HG02798 (cell line): ENCODE measurements at regions not wholly inside any gene's neighbourhood (a gene's known extent, or its start where the extent isn't known, plus 50 kb on each side); places are given as distances from the start of the nearest gene placed in this dataset.
"Not testable (repeated sequence)": the region's sequence is repeated elsewhere in the genome, so short reads cannot be mapped to it uniquely, and the experiment has no call there.

Experiments
- ATAC-seq: cut with Tn5 transposase; IDR thresholded peaks from one replicate; pipeline ENCODE4 v1.9.1; 2021; ENCODE audit warnings: mild to moderate bottlenecking; ENCODE audit not compliant: unreplicated experiment, poor library complexity

DNA sequence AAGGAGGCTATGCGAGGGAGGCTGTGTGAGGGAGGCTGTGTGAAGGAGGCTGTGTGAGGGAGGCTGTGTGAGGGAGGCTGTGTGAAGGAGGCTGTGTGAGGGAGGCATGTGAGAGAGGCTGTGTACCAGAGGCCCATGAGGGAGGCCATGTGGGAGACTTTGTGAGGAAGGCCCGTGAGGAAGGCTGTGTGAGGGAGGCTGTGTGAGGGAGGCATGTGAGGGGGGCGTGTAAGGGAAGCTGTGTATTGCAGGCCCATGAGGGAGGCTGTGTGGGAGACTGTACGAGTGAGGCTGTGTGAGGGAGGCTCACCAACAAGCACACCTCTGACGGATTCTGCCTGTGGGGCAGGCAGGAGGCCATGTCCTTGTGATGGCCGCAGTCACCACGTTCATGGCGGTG is 122.7 kb upstream of the RNF32 start:
- not testable (repeated sequence) for ATAC-seq

DNA sequence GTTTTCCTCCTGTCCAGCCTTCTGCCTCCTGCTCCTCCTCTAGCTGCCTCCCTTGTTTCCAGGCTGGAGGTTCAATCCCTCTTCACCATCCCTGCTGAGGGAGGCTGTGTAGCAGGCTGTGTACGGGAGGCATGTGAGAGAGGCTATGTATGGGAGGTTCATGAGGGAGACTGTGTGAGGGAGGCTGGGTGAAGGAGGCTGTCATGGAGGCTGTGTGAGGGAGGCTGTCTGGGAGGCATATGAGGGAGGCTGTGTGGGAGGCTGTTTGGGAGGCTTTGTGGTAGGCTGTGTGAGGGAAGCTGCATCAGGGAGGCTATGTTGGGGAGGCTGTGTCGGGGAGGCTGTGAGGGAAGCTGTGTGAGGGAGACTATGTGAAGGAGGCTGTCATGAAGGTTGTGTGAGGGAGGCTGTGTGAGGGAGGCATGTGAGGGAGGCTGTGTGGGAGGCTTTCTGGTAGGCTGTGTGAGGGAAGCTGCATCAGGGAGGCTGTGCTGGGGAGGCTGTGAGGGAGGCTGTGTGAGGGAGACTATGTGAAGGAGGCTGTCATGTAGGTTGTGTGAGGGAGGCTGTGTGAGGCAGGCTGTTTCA is 123.7 kb upstream of the RNF32 start:
- no peak for ATAC-seq

DNA sequence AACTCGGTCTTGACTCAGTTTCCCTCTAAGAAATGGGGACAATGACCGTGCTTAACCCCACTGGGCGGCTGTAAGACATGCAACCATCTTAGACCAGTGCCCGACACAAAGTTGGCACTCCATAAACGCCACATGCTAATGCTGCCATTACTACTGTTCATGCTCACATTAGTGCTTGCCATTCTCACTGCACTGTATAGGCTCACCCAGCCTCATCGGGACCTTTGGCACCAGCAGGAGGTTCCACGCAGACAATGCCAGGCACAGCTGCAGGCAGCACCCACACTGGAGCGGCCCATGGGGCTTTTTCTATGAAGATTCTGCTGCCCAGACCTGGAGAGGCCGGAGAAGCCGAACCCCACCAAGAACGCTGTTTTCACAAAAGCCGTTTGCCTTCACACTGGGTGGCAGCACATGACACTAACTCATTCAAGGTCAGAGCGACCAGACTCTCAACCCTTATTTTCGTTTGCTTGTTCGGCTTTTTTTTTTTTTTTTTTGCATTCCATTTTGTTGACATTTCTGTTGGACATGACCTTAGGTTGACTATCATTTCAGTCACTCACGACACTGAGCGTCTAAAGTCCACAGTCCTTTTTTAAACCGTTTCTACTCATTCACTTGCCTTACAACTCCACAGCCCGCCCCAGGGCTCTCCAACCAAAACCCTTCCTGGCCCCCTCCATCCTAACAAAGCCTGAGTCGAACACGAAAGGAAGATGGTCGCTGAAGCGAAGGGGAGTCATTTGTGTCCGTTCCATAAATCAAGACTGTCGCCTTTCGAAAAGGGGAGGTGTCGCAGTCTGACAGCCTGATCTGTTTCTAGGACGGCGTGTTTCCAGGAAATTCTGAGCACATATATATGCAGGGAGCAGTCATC is 124.4 kb upstream of the RNF32 start:
- no peak for ATAC-seq

DNA sequence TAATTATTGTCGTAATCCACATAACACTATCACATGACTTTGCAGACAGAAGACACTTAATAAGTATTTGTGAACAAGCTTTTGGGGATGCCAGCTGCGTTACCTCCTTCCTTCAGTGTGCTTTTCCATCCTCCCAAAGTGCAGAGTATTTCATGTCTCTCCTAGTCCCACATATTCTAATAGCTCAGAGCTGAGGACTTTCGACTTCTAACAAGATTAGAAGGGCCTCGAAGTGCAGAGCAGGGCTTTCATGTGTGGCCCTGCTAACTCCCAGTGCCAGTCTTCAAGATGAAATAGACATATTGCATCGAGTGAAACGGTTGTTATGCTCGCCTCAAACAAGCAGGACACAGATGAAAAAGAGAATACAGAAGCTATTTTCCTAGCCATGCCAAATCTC is 125.7 kb upstream of the RNF32 start:
- no peak for ATAC-seq

DNA sequence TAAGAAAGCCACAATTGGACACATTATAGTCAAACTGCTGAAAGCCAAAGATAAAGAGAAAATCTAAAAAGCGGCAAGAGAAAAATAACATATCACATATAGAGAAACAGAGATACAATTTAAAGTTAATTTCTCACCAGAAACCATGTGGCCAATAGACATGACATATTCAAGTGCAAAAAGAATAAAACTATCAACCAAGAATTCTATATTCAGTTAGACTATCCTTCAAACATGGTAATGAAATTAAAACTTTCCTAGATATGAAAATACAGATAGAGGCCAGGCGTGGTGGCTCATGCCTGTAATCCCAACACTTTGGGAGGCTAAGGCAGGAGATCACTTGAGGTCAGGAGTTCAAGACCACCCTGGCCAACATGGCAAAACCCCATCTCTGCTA is 129.1 kb upstream of the RNF32 start:
- ATAC-seq: no peak

DNA sequence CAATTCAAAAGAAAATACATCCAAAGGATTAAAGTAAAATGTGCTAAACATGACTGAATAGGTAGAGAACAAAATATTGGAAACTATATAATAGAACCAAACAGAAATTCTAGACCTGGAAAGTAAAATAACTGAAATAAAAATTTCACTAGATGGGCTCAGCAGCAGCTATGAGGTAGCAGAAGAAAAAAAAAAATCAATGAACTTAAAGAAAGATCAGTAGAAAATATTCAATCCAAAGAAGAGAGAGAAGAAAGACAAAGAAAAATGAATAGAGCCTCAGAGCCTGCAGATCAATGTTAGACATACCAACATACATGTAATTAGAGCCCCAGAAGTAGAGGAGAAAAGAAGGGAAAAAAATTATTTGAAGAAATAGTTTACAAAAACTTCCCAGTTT is 129.6 kb upstream of the RNF32 start:
- ATAC-seq: no peak

DNA sequence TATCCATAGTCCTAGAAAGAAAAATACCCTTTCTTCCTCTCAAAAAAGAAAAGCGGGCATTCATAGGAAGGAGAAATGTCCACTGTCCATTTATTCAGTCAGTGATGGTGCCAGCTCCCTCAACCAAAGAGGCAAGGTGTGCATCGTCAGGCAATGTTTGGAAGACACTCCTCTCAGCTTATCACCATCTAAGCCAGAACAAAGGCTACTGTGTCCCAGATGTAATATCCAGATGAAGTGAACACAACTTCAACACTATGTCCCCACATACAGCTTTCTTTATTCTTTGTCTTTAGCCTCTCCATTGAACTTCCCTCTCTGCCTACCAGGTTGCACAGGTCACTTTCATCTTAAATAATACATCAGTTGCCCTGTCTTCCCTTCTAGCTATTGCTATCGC is 131.4 kb upstream of the RNF32 start:
- no peak for ATAC-seq

DNA sequence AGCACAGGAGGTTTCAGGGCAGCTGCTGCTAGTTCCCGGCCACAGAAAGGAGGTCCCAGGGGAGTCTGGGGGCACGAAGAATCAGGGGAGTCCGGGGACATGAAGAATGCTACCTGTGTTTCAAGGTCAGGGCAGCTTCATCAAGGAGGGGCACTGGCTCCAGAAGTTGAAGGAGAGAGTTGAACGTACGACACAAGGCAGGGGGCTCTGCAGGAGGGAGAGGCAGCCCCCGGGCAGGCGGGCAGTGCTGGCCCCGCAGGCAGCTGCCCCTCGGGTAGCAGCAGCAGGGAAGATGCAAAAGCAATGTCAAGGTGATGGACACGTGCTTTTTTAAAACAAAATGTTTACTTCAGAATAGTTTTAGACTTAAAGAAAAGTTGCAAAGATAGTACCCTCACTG is 134.7 kb upstream of the RNF32 start:
- no peak for ATAC-seq

DNA sequence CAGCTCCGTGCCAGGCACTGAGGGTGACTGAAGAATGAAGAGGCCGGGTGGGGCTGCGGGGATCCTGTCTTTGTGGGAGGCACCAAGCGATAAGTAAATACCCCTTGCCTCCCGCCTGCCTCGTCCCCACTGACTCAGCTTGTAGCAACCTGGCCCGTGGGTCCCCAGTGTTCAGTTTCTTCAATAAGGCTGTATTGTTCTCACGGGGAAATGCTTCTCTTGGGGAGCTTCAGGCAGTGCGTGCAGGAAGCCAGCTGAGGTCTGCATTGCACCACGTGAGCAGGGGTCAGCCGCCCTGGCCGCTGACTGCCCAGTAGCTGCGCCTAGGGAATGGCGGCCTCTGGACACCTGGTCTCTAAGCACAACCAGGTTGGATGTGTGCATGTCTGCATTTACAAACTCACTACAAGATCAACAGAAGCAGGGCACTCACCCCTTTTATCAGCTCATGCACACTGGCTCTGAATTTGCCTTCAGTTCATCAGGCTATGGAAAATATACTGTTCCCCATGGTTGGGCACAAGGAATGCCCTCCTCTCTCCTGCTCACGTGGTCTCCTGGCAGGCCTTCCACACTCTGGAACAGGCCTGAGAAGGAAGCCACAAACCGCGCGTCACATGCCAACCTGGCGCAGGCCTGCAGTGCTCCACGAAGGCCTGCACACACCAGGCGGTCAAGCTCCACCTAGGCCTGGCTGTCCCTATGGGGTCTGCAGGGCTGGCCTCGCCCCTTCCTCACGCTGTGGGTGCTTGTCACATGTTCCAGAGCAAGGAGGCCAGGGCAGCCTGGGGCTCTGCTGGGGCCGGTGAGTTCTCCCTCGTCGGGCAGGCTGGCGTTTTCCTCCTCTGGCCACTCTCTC is 135.7 kb upstream of the RNF32 start:
- no peak for ATAC-seq

DNA sequence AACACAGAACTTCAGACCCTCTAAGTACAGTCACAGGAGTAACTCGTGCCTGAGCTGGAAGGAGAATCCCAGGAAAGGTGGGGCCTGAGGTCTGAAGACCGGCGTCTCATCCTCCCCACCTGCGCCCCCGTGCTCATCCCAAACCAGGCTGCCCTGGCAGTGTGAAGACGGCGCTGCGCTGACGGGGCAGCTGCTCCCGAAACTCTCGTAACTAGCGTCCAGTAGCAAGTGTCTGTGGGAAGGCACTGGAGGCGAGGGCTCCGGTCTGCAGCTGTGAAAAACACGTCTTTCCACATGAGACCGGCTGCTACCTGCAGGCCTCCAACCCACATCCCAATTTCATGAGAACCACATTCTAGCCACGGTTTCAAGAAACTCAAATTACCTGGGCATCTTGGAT is 136.6 kb upstream of the RNF32 start:
- no peak for ATAC-seq

DNA sequence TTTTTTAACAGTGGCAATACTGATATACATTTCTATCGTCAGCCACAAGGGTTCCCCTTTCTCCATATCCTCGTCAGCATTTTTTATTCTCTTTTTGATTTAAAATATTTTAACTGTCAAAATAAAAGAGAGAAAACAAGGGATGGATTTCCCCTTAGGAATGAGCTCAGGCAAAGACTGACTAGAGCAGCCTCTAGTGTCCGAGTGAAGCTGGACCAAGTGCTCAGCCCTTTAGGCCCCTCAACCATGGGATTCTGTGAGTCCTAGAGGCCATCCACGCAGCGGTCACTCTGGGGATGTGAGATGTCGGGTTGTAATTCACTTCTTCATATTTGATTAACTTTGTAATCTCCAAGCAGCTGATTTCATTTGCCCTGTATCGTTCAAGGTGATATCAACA is 137.4 kb upstream of the RNF32 start:
- ATAC-seq: no peak

DNA sequence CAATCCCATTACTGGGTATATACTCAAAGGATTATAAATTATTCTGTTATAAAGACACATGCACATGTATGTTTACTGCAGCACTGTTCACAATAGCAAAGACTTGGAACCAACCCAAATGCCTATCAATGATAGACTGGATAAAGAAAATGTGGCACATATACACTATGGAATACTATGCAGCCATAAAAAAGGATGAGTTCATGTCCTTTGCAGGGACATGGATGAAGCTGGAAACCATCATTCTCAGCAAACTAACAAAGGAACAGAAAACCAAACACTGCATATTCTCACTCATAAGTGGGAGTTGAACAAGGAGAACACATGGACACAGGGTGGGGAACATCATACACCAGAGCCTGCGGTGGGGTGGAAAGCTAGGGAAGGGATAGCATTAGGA is 138.8 kb upstream of the RNF32 start:
- ATAC-seq: not testable (repeated sequence)

DNA sequence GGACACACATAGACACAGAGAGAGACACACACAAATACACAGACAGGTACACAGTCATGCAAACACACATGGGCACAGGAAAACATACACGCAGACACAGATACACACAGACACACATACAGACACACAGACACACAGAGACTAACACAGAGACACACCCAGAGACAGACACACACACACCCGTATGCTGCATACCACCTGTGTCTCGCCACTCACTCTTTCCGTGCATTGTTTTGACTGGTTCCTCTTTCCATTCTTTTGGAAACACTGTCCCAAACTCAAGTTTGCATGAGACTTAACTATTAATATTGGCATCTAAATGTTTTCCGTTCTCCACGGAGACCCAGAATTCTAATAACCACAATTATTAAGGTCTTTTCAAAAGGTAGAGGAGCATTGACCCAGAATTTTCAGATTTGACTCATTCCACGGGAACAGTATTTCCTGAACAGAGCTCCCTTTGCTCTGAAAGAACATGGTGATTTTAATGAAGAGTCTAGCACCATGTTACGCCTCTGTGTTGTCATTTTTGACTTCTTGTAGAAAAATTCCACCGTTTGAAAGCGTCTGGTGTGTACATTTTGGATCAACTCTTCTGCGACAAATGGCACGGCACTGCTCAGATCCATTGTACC is 141.2 kb upstream of the RNF32 start:
- no peak for ATAC-seq

DNA sequence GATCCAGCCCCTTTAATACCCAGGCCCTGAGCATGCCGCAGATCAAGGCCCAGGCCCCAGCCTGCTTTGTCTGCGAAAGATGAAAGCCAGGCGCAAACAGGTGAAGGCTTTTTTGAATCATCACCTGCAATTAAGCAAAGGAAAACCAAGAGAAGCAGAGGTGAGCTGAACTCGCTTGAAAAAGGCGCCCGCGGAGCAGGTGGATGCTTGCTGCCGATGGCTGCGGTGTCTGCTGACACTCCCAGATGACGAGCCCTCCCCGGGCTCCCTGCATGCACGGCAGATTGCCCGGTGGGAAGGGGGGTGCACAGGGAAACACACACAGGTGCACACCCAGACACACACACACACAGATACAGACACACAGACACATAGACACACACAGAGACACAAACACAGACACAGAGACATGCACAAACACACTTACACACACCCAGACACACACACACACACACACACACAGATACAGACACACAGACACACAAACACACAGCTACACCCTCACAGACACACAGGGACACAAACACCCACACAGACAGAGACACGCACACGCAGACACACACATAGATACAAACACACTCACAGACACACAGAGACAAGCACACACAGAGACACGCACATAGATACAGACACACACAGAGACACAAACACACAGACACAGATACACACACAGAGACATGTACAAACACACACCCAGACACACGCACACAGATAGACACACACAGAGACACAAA is 142.6 kb upstream of the RNF32 start:
- ATAC-seq: no peak

DNA sequence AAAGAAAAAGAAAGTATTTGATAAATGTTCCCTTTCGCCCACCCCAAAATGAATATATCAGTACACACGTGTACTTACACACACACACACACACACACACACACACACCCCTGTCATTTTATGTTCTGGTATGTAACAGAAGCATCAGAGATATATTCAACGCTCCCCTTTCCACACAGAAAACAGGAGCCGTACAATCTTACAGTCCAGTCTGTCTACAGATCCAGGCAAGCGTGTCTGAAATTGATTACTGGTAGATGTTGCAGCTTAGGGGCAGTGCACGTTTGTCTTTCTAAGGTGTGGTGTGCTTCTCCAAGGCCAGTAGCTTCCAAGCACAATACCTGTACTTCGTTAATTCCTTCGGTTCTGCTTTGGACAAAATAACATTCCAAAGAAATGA is 143.7 kb upstream of the RNF32 start:
- no peak for ATAC-seq

DNA sequence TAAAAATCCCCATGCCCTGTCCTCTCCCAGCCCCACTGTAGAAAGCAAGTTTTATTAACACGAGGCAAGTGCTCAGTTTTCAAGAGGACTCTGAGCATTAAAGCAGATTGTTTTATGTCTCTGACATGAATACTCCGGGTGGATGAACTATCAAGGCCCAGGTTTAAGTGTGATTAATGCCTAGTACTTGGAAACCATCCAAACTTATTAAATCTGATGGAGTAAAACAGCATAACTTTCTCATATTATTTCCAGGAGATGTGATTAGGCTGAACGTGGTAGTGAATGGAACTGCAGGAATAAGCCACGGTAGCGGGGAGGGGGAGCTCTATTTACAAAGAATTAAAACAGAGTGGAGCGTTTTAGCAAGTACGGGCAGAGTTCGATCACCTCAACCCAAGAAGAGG is 144.2 kb upstream of the RNF32 start:
- no peak for ATAC-seq

DNA sequence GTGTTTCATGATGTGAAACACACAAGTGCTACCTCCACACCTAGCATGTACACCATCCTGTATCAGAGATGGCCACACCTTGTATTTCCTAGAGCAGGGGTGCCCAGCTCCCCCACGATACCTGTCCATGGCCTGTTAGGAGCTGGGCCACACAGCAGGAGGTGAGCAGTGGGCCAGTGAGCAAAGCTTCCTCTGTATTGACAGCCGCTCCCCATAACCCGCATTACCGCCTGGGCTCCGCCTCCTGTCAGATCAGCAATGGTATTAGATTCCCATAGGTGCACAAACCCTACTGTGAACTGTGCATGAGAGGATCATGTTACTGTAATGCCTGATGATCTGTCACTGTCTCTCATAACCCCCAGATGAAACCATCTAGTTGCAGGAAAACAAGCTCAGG is 145.6 kb upstream of the RNF32 start:
- ATAC-seq: no peak

DNA sequence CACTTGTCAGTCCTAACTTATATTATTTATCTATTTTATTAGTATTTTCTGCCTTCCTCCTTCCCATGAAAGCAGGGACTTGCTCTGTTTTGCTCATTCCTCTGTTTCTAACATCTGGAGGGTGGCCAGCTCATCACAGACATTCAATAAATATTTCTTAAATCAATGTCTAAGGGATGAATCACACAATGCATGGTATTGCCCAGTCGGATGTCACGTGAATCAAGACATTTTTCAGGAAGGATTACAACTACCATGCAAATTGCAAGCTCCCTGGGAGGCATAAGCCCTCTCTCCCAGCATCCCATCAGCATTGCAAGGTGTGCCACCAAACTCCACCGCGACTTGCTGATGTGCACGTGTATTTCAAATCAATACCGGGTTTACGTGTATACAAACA is 146.6 kb upstream of the RNF32 start:
- ATAC-seq: no peak

DNA sequence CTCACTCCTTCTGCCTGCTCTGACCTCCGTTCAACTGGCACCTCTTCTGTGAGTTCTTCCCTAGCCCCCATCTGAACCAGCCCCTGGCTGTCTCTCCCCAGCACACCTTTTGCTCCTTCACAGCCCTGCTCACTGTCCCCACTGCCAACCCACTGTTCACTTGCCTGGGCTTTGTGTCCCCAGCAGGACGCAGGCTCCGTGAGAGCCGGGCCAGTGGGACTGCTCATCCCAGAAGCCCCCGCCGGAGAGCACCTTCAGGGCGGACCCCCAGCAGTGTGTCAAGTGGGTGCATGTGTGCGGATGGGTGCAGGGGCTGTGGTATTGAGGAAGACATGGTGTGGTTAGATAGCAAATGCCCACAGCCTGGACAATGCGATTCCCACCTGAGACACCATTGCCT is 148.4 kb upstream of the RNF32 start:
- no peak for ATAC-seq

DNA sequence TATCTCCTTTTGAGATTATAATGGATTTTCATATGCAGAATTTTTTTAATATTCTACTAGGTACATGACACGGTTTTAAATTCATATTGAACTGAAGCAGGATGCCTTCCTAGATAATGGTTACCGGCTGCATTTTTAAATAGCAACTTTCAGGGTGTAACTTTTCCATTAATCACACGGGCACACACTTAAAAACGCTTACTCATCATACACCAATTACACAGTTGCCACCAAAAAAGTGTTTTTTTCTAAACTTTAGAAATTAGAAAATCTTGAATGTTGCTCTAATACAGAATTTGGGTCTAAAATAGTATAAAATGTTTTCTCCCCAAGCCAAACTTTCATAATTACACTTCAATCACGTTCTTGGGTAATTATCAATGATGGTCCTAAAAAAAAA is 149.1 kb upstream of the RNF32 start:
- ATAC-seq: no peak
